HAP-1 (cell line): ENCODE measurements at regions not wholly inside any gene's neighbourhood (a gene's known extent, or its start where the extent isn't known, plus 50 kb on each side); places are given as distances from the start of the nearest gene placed in this dataset.
"Not testable (repeated sequence)": the region's sequence is repeated elsewhere in the genome, so short reads cannot be mapped to it uniquely, and the experiment has no call there.

Experiments used
- DNase-seq, 2 experiments: peaks; one replicate each; pipeline ENCODE4 v3.0.0-alpha.2; 2016 to 2020; ENCODE audit warnings: low spot score in 2 of 2
- H3K27me3 ChIP-seq: fragments of 250-450 bp; sonication (Bioruptor Pico); 2 replicates; pipeline ENCODE4 v1.5.1; 2020; ENCODE audit warnings: low read depth, mild to moderate bottlenecking, moderate library complexity
- H3K36me3 ChIP-seq: fragments of 250-450 bp; sonication (Bioruptor Pico); replicated peaks from 2 replicates; pipeline ENCODE4 v1.5.1; 2020; ENCODE audit warnings: mild to moderate bottlenecking
- H3K4me1 ChIP-seq: fragments of 250-450 bp; sonication (Bioruptor Pico); 2 replicates; pipeline ENCODE4 v1.5.1; 2020; ENCODE audit warnings: mild to moderate bottlenecking
- H3K4me3 ChIP-seq: fragments of 250-450 bp; sonication (Bioruptor Pico); 2 replicates; pipeline ENCODE4 v1.5.1; 2020; ENCODE audit warnings: mild to moderate bottlenecking, moderate library complexity
- H3K9me3 ChIP-seq: fragments of 250-450 bp; sonication (Bioruptor Pico); 2 replicates; pipeline ENCODE4 v1.5.1; 2020; ENCODE audit warnings: mild to moderate bottlenecking, moderate library complexity
- in situ Hi-C: fragments of 300-500 bp; cut with MboI; formaldehyde crosslinking; loops from 3 replicates; pipeline ENCODE4 v1.14.3; 2020; ENCODE audit warnings: low sequenced_read_pairs, inconsistent platforms, mixed read lengths

GRCh38 chr4:167838686-167839085 lies 253.7 kb upstream of the ANXA10 start:
- no peak for DNase-seq
- Histone ChIP-seq H3K4me1 (no peaks in the 10 kb centered on the region), H3K9me3 (no peaks in the 10 kb centered on the region), H3K27me3 (no peaks in the 10 kb centered on the region), H3K36me3 (no peaks in the 10 kb centered on the region), H3K4me3 (no peak overlapping the region)
- in situ Hi-C loops: no loop called here

GRCh38 chr4:167842487-167842886 lies 249.8 kb upstream of the ANXA10 start:
- H3K36me3 ChIP-seq: no peaks in the 10 kb centered on the region
- no peak for DNase-seq
- in situ Hi-C loops: no loop called here
- no peaks in the 10 kb centered on the region for H3K4me1 ChIP-seq
- no peaks in the 10 kb centered on the region for H3K9me3 ChIP-seq
- no peak overlapping the region for H3K4me3 ChIP-seq
- no peaks in the 10 kb centered on the region for H3K27me3 ChIP-seq

GRCh38 chr4:167854881-167855280 lies 237.5 kb upstream of the ANXA10 start:
- Histone ChIP-seq H3K9me3 (no peaks in the 10 kb centered on the region), H3K27me3 (no peaks in the 10 kb centered on the region), H3K4me1 (no peaks in the 10 kb centered on the region), H3K4me3 (no peak overlapping the region), H3K36me3 (no peaks in the 10 kb centered on the region)
- no peak for DNase-seq
- in situ Hi-C loops: no loop called here

GRCh38 chr4:167858127-167858526 lies 234.2 kb upstream of the ANXA10 start:
- H3K9me3 ChIP-seq, H3K27me3 ChIP-seq, H3K4me3 ChIP-seq, H3K36me3 ChIP-seq, H3K4me1 ChIP-seq, DNase-seq, in situ Hi-C loops: not testable (repeated sequence)

- Histone ChIP-seq H3K4me1 (peaks cover 9% of the 10 kb centered on the region), H3K4me3 (no peak overlapping the region), H3K36me3 (no peaks in the 10 kb centered on the region), H3K27me3 (no peaks in the 10 kb centered on the region), H3K9me3 (no peaks in the 10 kb centered on the region)
- DNase-seq: peak in 1 of 2 experiments; percentile 93
- in situ Hi-C loops: no loop called here
Measured at GRCh38 chr4:167867191-167867590, 225.1 kb upstream of the ANXA10 start.

- in situ Hi-C loops: no loop called here
- Histone ChIP-seq H3K27me3 (no peaks in the 10 kb centered on the region), H3K4me1 (peaks cover 9% of the 10 kb centered on the region), H3K4me3 (no peak overlapping the region), H3K9me3 (no peaks in the 10 kb centered on the region), H3K36me3 (no peaks in the 10 kb centered on the region)
- DNase-seq: no peak
Measured at GRCh38 chr4:167868163-167868562, 224.2 kb upstream of the ANXA10 start.

- H3K36me3 ChIP-seq: no peaks in the 10 kb centered on the region
- H3K4me3 ChIP-seq: no peak overlapping the region
- no peaks in the 10 kb centered on the region for H3K9me3 ChIP-seq
- in situ Hi-C loops: no loop called here
- no peaks in the 10 kb centered on the region for H3K27me3 ChIP-seq
- no peak for DNase-seq
- peaks cover 8% of the 10 kb centered on the region for H3K4me1 ChIP-seq
Measured at GRCh38 chr4:167873496-167873895, 218.8 kb upstream of the ANXA10 start.

- H3K36me3 ChIP-seq, in situ Hi-C loops, H3K4me1 ChIP-seq, H3K27me3 ChIP-seq, H3K4me3 ChIP-seq, H3K9me3 ChIP-seq: not testable (repeated sequence)
- DNase-seq: peak; percentile 42 to 79
Measured at GRCh38 chr4:167876091-167876490, 216.2 kb upstream of the ANXA10 start.

- H3K9me3 ChIP-seq, DNase-seq, H3K27me3 ChIP-seq, H3K36me3 ChIP-seq, H3K4me3 ChIP-seq, in situ Hi-C loops, H3K4me1 ChIP-seq: not testable (repeated sequence)
Measured at GRCh38 chr4:167877826-167878225, 214.5 kb upstream of the ANXA10 start.

GRCh38 chr4:167883266-167883665 lies 209.1 kb upstream of the ANXA10 start:
- Histone ChIP-seq H3K9me3 (no peaks in the 10 kb centered on the region), H3K36me3 (no peaks in the 10 kb centered on the region), H3K4me3 (no peak overlapping the region), H3K4me1 (no peaks in the 10 kb centered on the region), H3K27me3 (no peaks in the 10 kb centered on the region)
- in situ Hi-C loops: no loop called here
- DNase-seq: no peak

GRCh38 chr4:167885071-167885470 lies 207.3 kb upstream of the ANXA10 start:
- DNase-seq: no peak
- H3K9me3 ChIP-seq: no peaks in the 10 kb centered on the region
- H3K36me3 ChIP-seq: no peaks in the 10 kb centered on the region
- in situ Hi-C loops: no loop called here
- H3K4me3 ChIP-seq: no peak overlapping the region
- H3K27me3 ChIP-seq: no peaks in the 10 kb centered on the region
- H3K4me1 ChIP-seq: no peaks in the 10 kb centered on the region

GRCh38 chr4:167885872-167886271 lies 206.5 kb upstream of the ANXA10 start:
- no peaks in the 10 kb centered on the region for H3K36me3 ChIP-seq
- no peaks in the 10 kb centered on the region for H3K27me3 ChIP-seq
- no peak overlapping the region for H3K4me3 ChIP-seq
- no peaks in the 10 kb centered on the region for H3K9me3 ChIP-seq
- no peak for DNase-seq
- in situ Hi-C loops: no loop called here
- no peaks in the 10 kb centered on the region for H3K4me1 ChIP-seq

- no peak for DNase-seq
- no peaks in the 10 kb centered on the region for H3K36me3 ChIP-seq
- no peak overlapping the region for H3K4me3 ChIP-seq
- in situ Hi-C loops: no loop called here
- no peaks in the 10 kb centered on the region for H3K4me1 ChIP-seq
- H3K27me3 ChIP-seq: no peaks in the 10 kb centered on the region
- no peaks in the 10 kb centered on the region for H3K9me3 ChIP-seq
Measured at GRCh38 chr4:167887726-167888125, 204.6 kb upstream of the ANXA10 start.

- no peak overlapping the region for H3K4me3 ChIP-seq
- H3K4me1 ChIP-seq: no peaks in the 10 kb centered on the region
- H3K9me3 ChIP-seq: no peaks in the 10 kb centered on the region
- in situ Hi-C loops: no loop called here
- no peaks in the 10 kb centered on the region for H3K36me3 ChIP-seq
- no peaks in the 10 kb centered on the region for H3K27me3 ChIP-seq
- DNase-seq: no peak
Measured at GRCh38 chr4:167890226-167890625, 202.1 kb upstream of the ANXA10 start.

- in situ Hi-C loops: no loop called here
- DNase-seq: no peak
- Histone ChIP-seq H3K27me3 (no peaks in the 10 kb centered on the region), H3K4me1 (no peaks in the 10 kb centered on the region), H3K4me3 (no peak overlapping the region), H3K9me3 (no peaks in the 10 kb centered on the region), H3K36me3 (no peaks in the 10 kb centered on the region)
Measured at GRCh38 chr4:167893531-167893930, 198.8 kb upstream of the ANXA10 start.
